ENCODE measurements at regions not wholly inside any gene's neighbourhood (a gene's known extent, or its start where the extent isn't known, plus 50 kb on each side); places are given as distances from the start of the nearest gene placed in this dataset.
"Not testable (repeated sequence)": the region's sequence is repeated elsewhere in the genome, so short reads cannot be mapped to it uniquely, and the experiment has no call there.

GRCh38 chr5:101785090-101785489 lies 511.0 kb downstream of the SLCO4C1 start:
- TF ChIP-seq CTCF (IDR thresholded peaks at IDR 0.05) = no peak
- Histone ChIP-seq H3K9me3 (no peaks in the 10 kb centered on the region), H3K27ac (no peak overlapping the region), H3K4me1 (no peaks in the 10 kb centered on the region), H3K36me3 (no peaks in the 10 kb centered on the region), H3K27me3 (no peaks in the 10 kb centered on the region), H3K4me3 (no peak overlapping the region)
- intact Hi-C loops (cut with DNase I) = no loop called here
- DNase-seq = no peak
- ATAC-seq = no peak
- 40 to 46% methylated on average over 2 of the region's 2 CpGs for WGBS, 2 donors
- FAIRE-seq = no peak

GRCh38 chr5:101783241-101784013 lies 512.7 kb downstream of the SLCO4C1 start:
- FAIRE-seq (no peak), ATAC-seq (peak in 2 of 4 donors; percentile 43 to 61), DNase-seq (no peak)
- Histone ChIP-seq H3K36me3 (no peaks in the 10 kb centered on the region), H3K4me1 (no peaks in the 10 kb centered on the region), H3K9me3 (no peaks in the 10 kb centered on the region), H3K4me3 (peak overlapping the region in 1 of 4 donors; percentile 14), H3K27ac (no peak overlapping the region), H3K27me3 (no peaks in the 10 kb centered on the region)
- WGBS, 2 donors = 31 to 34% methylated on average over 26 of the region's 26 CpGs
- intact Hi-C loops (cut with DNase I) = no loop called here
- no peak for TF ChIP-seq CTCF (IDR thresholded peaks at IDR 0.05)

- no peaks in the 10 kb centered on the region for H3K9me3 ChIP-seq
- H3K36me3 ChIP-seq = no peaks in the 10 kb centered on the region
- no peak for FAIRE-seq
- intact Hi-C loops (cut with DNase I) = no loop called here
- DNase-seq = no peak
- 32 to 33% methylated on average over 10 of the region's 10 CpGs for WGBS, 2 donors
- ATAC-seq = no peak
- no peaks in the 10 kb centered on the region for H3K4me1 ChIP-seq
- no peak for TF ChIP-seq CTCF (IDR thresholded peaks at IDR 0.05)
- H3K4me3 ChIP-seq = no peak overlapping the region
- H3K27ac ChIP-seq = no peak overlapping the region
- H3K27me3 ChIP-seq = no peaks in the 10 kb centered on the region
Observed at GRCh38 chr5:101782352-101783103, 513.6 kb downstream of the SLCO4C1 start.

GRCh38 chr5:101751105-101751504 lies 545.0 kb downstream of the SLCO4C1 start:
- no peak for DNase-seq
- no peak for ATAC-seq
- no peak overlapping the region for H3K27ac ChIP-seq
- no peaks in the 10 kb centered on the region for H3K27me3 ChIP-seq
- no peak overlapping the region for H3K4me3 ChIP-seq
- no peaks in the 10 kb centered on the region for H3K9me3 ChIP-seq
- FAIRE-seq = no peak
- no peak for TF ChIP-seq CTCF (IDR thresholded peaks at IDR 0.05)
- WGBS, 2 donors = 34 to 37% methylated on average over 3 of the region's 3 CpGs
- H3K36me3 ChIP-seq = no peaks in the 10 kb centered on the region
- intact Hi-C loops (cut with DNase I) = no loop called here
- no peaks in the 10 kb centered on the region for H3K4me1 ChIP-seq

- H3K9me3 ChIP-seq; intact Hi-C loops (cut with DNase I); DNase-seq; H3K27ac ChIP-seq; H3K4me1 ChIP-seq; H3K27me3 ChIP-seq; H3K4me3 ChIP-seq; FAIRE-seq; H3K36me3 ChIP-seq; ATAC-seq: not testable (repeated sequence)
Observed at GRCh38 chr5:101743000-101743399, 553.1 kb downstream of the SLCO4C1 start.
